ENCODE measurements at regions not wholly inside any gene's neighbourhood (a gene's known extent, or its start where the extent isn't known, plus 50 kb on each side); places are given as distances from the start of the nearest gene placed in this dataset.

DNA sequence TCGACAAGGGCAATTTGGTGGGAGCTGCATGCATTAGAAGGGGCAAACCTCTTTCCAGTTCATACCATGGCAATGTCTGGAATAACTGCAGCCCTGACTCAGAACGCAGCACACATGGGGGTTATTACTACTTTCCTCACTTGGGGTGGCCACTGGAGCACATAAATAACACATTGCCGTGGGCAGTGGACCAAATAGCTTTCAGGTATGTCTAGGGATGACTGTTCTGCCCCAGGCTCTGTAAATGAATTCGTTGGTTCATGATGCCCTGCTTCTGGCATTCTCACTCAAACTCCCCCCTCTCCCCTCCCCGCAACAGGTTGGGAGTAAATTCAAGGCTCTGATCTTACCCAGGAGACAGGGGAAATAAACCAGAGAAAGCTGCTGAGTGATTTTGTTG lies 238.0 kb upstream of the PLET1 start:
- TF ChIP-seq, protein P1, sequence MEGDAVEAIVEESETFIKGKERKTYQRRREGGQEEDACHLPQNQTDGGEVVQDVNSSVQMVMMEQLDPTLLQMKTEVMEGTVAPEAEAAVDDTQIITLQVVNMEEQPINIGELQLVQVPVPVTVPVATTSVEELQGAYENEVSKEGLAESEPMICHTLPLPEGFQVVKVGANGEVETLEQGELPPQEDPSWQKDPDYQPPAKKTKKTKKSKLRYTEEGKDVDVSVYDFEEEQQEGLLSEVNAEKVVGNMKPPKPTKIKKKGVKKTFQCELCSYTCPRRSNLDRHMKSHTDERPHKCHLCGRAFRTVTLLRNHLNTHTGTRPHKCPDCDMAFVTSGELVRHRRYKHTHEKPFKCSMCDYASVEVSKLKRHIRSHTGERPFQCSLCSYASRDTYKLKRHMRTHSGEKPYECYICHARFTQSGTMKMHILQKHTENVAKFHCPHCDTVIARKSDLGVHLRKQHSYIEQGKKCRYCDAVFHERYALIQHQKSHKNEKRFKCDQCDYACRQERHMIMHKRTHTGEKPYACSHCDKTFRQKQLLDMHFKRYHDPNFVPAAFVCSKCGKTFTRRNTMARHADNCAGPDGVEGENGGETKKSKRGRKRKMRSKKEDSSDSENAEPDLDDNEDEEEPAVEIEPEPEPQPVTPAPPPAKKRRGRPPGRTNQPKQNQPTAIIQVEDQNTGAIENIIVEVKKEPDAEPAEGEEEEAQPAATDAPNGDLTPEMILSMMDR (IDR thresholded peaks at IDR 0.05): no peak
- TF ChIP-seq POLR2A (IDR thresholded peaks at IDR 0.05) (no peak), POLR2AphosphoS5 (IDR thresholded peaks at IDR 0.05; ENCODE audit: insufficient read depth in 1 of 2, low read depth in 1 of 2) (no peak)

Data from vagina (tissue), 2 donors.